ENCODE measurements at regions not wholly inside any gene's neighbourhood (a gene's known extent, or its start where the extent isn't known, plus 50 kb on each side); places are given as distances from the start of the nearest gene placed in this dataset.

- ATAC-seq (no peak), DNase-seq (no peak)
- Histone ChIP-seq H3K36me3 (ENCODE audit: insufficient read depth in 1 of 2, low read depth in 1 of 2) (no peaks in the 10 kb centered on the region), H3K4me1 (no peaks in the 10 kb centered on the region), H3K9me3 (no peaks in the 10 kb centered on the region), H3K4me3 (no peak overlapping the region), H3K27me3 (ENCODE audit: insufficient read depth in 3 of 3, low read length in 2 of 3) (no peaks in the 10 kb centered on the region), H3K27ac (no peak overlapping the region)
- intact Hi-C loops (cut with DNase I) = no loop called here
- WGBS, 3 donors = 91 to 93% (median 92%) methylated on average over 2 of the region's 2 CpGs
- no peak for TF ChIP-seq CTCF (IDR thresholded peaks at IDR 0.05)
Observed at GRCh38 chr4:128722911-128723310, 86.6 kb upstream of the JADE1 start.

- DNase-seq (no peak), ATAC-seq (no peak)
- no peak for TF ChIP-seq CTCF (IDR thresholded peaks at IDR 0.05)
- 56 to 61% (median 60%) methylated on average over 4 of the region's 4 CpGs for WGBS, 3 donors
- H3K36me3 ChIP-seq (ENCODE audit: insufficient read depth in 1 of 2, low read depth in 1 of 2) = no peaks in the 10 kb centered on the region
- no peaks in the 10 kb centered on the region for H3K9me3 ChIP-seq
- no peaks in the 10 kb centered on the region for H3K4me1 ChIP-seq
- H3K27ac ChIP-seq = no peak overlapping the region
- H3K27me3 ChIP-seq (ENCODE audit: insufficient read depth in 3 of 3, low read length in 2 of 3) = no peaks in the 10 kb centered on the region
- intact Hi-C loops (cut with DNase I) = no loop called here
- H3K4me3 ChIP-seq = no peak overlapping the region
Observed at GRCh38 chr4:128721896-128722295, 87.6 kb upstream of the JADE1 start.

- H3K9me3 ChIP-seq = no peaks in the 10 kb centered on the region
- H3K27me3 ChIP-seq (ENCODE audit: insufficient read depth in 3 of 3, low read length in 2 of 3) = no peaks in the 10 kb centered on the region
- DNase-seq (no peak), ATAC-seq (no peak)
- H3K36me3 ChIP-seq (ENCODE audit: insufficient read depth in 1 of 2, low read depth in 1 of 2) = no peaks in the 10 kb centered on the region
- intact Hi-C loops (cut with DNase I) = no loop called here
- H3K4me3 ChIP-seq = no peak overlapping the region
- 93 to 97% (median 95%) methylated on average over 4 of the region's 4 CpGs for WGBS, 3 donors
- H3K4me1 ChIP-seq = no peaks in the 10 kb centered on the region
- H3K27ac ChIP-seq = no peak overlapping the region
- no peak for TF ChIP-seq CTCF (IDR thresholded peaks at IDR 0.05)
Observed at GRCh38 chr4:128720270-128720669, 89.2 kb upstream of the JADE1 start.

GRCh38 chr4:128718768-128719167 is 90.7 kb upstream of the JADE1 start:
- TF ChIP-seq CTCF (IDR thresholded peaks at IDR 0.05) = no peak
- Histone ChIP-seq H3K9me3 (no peaks in the 10 kb centered on the region), H3K36me3 (ENCODE audit: insufficient read depth in 1 of 2, low read depth in 1 of 2) (no peaks in the 10 kb centered on the region), H3K27ac (no peak overlapping the region), H3K4me1 (no peaks in the 10 kb centered on the region), H3K27me3 (ENCODE audit: insufficient read depth in 3 of 3, low read length in 2 of 3) (no peaks in the 10 kb centered on the region), H3K4me3 (no peak overlapping the region)
- intact Hi-C loops (cut with DNase I) = no loop called here
- no peak for DNase-seq
- no peak for ATAC-seq
- WGBS, 3 donors = 31 to 39% (median 37%) methylated on average over 1 of the region's 1 CpG

GRCh38 chr4:128716338-128716737 is 93.2 kb upstream of the JADE1 start:
- no peak overlapping the region for H3K4me3 ChIP-seq
- peak overlapping the region; percentile 27 for H3K27ac ChIP-seq
- TF ChIP-seq CTCF (IDR thresholded peaks at IDR 0.05) = no peak
- no peaks in the 10 kb centered on the region for H3K9me3 ChIP-seq
- H3K36me3 ChIP-seq (ENCODE audit: insufficient read depth in 1 of 2, low read depth in 1 of 2) = no peaks in the 10 kb centered on the region
- intact Hi-C loops (cut with DNase I) = no loop called here
- DNase-seq (no peak), ATAC-seq (peak in 2 of 4 donors; percentile 20 to 49)
- WGBS, 3 donors = 18 to 35% (median 21%) methylated on average over 4 of the region's 4 CpGs
- H3K27me3 ChIP-seq (ENCODE audit: insufficient read depth in 3 of 3, low read length in 2 of 3) = no peaks in the 10 kb centered on the region
- H3K4me1 ChIP-seq = no peaks in the 10 kb centered on the region
